GM21526 (cell line): ENCODE measurements at regions not wholly inside any gene's neighbourhood (a gene's known extent, or its start where the extent isn't known, plus 50 kb on each side); places are given as distances from the start of the nearest gene placed in this dataset.

Experiments
- ATAC-seq: cut with Tn5 transposase; IDR thresholded peaks from one replicate; pipeline ENCODE4 v1.9.1; 2021; ENCODE audit warnings: moderate library complexity; ENCODE audit not compliant: unreplicated experiment, low FRiP score

DNA sequence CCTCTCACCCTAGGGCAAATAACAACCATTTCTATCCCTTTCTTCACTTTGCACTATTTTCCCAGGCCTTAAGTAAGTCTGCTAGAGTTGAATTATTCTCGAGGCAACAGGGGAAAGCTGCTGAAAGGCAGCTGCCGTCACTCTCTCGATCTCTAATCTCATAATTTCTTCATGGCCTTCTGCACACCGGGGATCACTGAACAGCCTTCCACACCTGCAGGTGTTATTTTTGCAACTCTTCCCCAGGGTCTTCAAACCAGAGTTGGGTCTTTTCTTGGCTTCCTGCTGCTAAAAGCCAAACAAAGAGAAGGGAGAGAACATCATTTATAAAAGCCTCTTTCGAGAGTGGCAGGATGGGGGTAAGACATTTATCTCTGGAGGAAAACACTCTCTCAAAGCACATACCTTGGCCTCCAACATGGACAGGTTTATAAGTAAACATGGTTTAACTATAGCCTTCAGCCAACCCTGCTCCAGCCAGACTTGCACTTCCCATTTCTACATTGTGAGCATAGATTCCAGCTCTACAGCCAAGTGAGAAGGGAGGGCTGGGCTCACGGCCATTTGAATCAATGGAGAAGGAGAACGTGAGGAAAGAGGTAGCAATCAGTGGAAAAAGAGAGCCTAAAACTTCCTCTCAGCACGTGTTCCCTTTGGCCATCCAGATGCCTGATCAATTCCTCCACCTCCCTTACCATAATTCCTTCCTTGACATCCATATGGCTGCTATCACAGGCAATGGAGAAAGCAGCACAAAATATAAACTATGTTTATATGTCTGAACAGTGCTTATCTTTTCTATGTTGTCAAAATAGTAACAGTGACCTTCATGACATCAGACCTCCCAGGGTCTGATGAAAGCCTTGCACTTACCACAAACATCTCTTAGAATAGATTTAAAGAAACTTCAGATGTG, 464.9 kb downstream of the TLE1 start:
- no peak for ATAC-seq

DNA sequence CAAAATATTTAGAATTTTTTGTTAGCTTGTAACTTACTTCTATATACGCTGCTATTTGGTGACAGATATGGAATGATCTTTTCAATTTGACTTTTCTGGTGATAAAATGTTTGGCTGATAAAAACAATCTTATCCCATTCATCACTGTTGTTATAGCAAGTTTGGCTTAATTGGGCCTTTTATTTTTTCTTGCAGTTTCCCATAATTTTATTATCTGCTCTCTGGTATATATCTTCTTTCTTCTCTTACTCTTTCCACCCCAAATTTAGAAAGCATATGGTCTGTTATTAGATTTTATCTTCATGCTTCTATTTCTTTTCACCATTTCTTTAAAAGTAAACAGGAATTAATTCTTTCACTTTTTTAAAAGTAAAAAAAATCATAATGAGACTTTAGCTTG, 474.4 kb downstream of the TLE1 start:
- ATAC-seq: no peak

DNA sequence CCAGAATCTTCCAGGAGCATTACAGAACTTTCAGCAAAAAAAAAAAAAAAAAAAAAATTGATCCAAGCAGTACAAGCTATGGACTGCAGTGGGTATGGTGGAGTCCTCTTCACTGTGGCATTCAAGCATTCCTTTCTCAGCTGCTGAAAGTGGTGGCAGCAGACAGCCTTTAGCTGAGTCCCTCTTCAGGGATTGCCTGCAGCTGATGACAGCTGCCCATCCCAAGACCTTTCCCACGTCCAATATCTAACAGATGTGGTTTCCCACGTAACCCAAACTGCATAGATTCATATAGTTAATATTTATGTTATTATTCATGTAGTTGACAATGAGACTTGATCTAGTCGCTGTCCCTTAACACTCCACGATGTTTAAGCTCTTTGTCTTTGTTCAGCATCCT, 475.9 kb downstream of the TLE1 start:
- no peak for ATAC-seq

DNA sequence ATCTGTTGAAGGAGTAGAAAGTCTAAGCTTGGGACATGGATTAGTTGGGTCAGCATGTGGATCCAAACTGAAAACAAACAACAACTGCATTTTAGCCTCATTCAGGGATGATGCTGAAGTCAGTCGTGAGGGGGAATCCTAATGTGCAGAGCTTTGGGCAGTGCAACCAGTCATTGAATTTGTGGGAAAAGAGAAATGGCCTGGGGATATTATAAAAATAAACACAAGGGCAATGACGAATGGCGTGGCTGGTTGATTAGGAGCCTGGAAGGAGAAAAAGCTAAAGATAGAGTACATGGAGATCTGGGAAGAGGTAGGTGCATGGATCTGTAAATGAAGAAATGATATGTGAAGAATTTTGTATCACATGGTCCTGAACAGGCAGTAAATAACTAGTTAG, 477.6 kb downstream of the TLE1 start:
- ATAC-seq: no peak

DNA sequence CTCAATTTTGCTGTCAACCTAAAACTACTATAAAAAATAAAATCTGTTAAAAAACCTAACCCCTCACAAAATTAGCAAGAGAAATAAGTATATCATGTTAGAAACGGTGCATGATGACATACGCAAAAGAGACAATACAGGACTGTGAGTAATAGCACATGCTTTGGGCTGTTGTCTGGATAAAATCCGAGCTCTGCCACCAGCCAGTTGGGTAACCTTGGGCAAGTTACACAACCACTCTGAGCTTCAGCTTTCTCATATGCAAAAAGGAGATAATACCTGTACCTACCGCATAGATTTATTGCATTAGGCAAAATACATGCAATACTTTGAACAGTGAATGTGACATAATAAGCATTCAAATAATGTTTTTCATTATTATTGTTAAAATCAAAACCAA, 481.7 kb downstream of the TLE1 start:
- no peak for ATAC-seq

DNA sequence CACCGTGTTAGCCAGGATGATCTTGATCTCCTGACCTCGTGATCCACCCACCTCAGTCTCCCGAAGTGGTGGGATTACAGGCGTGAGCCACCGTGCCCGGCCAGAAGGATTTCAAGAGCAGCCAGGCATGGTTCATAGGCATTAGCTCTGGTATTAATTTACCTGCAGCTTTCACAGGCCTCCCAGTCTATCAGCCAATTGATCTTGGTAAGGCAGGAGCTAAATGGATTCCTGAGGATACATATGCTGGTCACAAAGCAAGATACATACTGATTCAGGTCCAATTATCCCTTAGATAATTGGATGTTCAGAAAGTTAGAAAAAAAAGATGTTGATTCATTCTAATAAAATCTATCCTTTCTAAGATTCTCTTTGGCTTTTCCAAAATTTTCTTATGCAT, 487.1 kb downstream of the TLE1 start:
- ATAC-seq: no peak

DNA sequence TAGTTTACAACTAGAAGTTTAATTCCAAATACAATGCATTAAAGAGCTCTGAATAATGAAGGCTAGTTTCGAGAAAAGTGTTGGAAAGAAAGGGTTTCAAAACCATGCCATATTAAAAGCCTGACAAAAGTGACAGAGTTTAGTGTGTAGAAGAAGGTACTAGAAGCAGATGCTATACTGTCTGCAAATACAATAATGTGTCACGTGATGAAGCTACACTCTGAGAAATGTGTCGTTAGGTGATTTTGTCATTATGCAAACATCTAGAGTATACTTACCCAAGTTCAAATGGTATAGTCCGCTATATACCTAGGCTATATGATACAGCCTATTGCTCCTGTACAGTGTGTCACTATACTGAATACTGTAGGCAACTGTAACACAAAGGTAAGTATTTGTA, 494.1 kb downstream of the TLE1 start:
- no peak for ATAC-seq

DNA sequence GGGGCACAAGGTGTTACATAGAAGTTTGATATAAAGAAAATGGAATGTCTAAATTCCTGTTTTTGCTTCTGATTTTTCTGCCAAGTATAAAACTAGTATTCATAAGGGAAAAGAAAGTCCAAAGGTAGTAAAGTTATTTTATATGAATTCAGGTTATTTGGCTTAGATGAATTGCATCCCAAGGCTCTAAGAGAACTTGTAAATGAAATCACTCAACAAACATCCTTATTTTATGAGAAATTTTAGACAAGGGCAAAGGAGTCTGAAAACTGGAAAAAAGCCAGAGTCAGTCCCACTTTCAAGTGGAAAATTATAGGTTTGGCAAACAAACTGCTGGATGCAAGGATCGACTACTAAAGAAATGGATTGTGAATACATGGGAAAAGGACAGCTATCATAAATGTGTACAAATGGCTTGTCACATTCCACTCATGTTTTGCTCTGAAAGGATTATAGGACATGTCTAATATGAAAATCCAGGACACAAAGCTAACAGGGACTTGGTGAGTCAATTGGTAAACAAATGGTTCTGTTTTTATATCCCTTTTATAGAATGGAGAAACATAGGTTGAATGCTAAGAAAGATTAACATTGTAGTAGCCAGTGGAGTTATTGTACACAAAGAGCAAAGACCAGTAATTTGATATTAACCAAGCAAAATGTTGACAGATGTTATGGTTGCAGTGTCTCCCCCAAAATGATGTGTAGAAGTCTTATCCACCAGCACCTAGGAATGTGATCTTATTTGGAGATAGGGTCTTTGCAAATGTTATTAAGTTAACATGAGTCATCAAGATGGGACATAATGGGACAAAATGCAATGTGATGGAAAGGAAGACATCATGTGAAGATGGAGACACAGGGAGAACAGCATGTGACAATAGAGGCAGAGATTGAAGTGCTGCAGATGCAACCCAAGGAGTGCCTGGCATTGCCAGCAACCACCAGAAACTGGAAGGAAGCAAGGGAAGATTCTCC, 495.7 kb downstream of the TLE1 start:
- ATAC-seq: no peak

DNA sequence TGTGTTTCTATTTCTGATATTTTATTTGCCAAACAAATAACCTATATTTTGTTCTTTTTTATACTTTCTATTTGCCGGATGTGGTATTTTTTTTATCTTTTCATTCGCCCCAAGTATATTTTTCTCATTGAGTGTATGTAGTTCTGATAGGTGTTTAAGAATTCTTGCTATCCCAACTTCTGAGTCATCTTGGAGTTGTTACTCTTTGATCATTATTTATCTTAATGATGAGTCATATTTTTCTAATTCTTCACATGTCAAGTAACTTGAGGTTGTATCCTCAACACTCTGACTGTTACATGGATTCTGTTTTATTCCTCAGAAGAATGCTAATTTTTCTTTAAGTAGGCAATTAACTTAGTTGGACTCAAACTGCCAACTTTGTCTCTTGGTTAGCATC, 498.1 kb downstream of the TLE1 start:
- no peak for ATAC-seq

DNA sequence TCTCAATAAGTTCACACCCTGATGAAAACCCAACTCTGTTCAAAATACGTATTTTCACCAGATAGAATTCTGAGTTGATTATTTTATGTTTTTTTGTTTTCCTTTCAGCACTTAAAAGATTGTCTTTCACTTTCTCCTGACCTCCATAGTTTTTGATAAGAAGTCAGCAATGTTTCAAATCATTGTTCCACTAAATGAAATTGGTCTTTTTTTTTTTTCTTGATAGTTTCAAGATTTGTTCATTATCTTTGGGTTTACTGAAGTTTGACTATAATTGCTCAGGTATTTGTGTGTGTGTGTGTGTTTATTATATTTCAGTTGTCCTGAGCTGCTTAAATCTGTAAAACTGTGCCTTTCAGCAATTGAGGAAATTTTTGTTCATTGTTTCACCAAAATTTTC, 498.7 kb downstream of the TLE1 start:
- no peak for ATAC-seq

DNA sequence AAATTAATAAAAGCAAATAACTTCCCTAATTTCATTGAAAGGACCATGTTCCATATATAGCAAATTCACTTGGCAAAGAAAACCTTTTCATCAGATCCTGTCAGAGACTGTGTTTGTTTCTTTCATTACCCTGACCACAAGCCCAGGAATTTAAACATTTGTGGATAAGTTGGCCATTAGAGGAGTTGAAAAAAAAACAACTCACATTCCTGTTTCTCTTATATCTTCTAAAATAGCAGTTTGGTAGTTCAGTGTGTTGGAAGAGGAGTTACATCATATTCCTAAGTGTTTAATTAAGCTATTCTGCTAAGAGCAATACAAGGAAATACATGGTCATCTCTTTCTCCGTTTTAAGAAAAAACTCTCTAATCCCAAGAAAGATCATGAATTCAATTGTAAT, 505.6 kb downstream of the TLE1 start:
- no peak for ATAC-seq

DNA sequence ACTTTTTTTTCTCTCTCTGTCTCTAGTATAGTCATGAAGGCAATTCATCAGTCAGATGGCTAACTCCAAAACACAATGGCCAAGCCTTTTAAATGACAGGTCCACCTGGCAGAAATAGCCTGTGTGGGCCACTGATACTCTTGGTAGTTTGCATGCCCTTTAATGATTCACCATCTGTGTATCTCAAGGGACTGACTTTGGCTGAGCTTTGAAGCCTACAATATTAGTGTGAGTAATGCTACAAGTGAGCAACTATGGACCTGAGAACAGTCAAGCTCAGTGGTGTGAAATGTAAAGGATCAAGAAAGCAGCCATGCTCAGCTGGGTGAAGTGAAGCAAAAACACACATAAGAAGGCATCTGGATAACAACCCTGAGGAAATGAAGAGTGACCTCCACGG, 506.9 kb downstream of the TLE1 start:
- no peak for ATAC-seq

DNA sequence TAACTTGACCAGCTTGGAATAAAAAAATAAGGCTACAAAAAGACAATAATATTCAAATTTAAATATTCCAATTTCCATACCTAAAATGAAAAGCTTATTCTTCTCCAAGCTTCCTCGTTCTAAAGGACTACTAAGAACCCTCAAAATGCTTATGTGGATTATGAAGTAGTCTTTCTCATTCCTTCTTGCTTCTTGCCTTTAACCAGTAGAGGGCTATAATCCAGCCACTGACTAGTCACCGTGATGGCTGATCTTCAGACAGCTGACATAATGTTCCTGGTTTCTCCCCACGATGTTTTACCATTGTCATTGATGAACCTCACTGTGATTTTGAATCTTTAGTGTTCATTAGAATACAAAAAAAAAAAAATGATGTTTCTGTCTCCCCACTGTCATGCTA, 515.3 kb downstream of the TLE1 start:
- no peak for ATAC-seq

DNA sequence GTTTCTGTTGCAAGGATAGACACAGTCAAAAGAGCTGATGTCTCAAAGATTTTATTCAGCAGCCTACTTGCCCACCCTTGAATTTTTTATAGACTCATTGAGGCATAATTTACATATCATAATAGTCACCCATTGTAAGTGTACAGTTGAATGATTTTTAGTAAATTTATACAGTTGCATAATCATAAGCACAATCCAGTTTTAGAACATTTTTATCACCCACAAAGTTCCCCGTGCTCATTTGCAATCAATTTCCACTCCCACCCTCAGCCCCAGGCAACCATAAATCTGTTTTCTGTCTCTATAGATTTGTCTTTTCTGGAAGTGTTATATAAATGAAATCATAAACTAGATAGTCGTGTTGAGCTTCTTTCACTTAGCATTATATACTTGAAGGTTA, 517.7 kb downstream of the TLE1 start:
- no peak for ATAC-seq

DNA sequence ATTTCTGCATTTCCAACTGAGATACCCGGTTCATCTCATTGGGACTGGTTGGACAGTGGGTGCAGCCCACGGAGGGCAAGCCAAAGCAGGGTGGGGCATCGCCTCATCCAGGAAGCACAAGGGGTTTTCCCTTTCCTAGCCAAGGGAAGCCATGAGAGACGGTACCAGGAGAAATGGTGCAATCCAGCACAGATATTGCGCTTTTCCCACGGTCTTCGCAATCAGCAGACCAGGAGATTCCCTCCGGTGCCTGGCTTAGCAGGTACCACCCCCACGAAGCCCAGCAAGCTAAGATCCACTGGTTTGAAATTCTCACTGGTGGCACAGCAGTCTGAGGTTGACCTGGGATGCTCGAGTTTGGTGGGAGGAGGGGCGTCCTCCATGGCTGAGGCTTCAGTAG, 527.0 kb downstream of the TLE1 start:
- no peak for ATAC-seq

DNA sequence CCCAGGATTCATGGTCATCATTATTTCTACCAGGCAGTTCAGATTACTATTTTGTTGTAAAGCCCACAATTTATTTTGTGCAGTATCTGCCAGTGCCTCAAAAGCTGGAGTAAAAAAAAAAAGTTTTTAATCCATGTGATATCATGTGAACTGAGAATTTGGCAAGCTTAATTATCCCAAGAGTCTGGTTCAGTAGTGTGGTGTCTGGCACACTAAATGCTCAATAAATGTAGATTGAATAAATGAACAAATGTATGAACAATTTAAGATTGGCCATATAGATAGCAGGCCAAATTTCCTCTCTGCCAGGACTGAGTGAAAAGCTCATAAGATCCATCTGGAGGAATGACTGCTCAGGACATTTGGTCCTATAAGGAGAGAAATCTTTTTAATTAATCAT, 533.0 kb downstream of the TLE1 start:
- no peak for ATAC-seq

DNA sequence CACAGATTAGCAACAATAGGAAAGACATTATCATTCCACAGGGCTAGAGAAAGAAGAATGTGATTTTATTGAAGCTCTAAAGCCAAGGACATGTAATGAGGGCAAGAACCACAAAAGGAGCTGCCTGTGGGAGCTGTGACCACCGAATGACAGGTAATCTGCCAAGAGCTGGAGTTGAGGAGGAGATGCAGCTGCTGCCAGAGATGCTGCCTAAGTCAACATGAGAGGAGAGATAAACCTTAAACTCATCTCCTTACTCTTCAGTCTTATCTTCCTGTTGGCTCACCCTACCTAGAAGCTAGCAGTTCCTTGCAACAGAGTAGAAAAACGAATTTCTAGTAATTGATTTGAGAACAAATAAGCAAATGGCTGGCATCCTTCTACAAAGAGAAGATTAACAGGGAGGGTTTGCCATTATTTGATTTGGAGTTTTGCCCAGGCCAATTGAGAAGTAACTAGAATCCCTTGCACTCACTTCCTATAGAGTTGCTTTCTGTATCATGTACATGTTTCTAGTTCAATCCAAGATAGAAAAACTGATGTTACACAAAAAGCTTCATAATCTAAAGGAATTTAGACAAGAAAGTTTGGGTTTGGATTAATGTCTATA, 539.2 kb downstream of the TLE1 start:
- ATAC-seq: no peak

DNA sequence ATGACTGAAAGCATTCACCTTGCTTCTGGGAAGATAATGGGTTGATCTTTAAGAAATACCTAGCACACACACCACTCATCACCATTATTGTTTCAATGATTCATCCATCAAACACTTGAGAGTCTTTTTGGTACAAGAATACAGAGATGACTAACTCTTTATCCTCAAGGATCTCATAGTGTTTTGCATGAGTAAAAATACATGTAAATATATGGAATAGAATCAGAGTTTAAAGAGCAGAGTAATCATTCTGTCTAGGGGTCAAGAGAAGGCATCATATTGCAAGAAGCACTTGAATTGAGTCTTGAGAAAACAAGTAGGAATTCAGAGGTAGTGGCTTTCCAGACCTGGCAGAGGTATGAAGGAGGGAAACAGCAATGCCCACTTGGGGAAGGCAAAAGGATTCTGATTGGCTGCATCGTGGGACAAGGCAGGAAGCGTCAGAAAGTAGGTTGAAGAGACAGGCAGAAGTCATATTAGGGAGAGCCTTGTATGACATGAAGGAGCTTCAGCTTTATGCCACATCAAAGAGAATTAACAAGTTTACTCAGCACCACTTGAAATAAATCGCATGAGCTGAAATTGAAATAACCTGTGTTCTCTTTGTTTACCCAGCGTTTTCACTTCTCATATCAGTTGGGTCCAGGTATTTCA, 542.5 kb downstream of the TLE1 start:
- ATAC-seq: no peak

DNA sequence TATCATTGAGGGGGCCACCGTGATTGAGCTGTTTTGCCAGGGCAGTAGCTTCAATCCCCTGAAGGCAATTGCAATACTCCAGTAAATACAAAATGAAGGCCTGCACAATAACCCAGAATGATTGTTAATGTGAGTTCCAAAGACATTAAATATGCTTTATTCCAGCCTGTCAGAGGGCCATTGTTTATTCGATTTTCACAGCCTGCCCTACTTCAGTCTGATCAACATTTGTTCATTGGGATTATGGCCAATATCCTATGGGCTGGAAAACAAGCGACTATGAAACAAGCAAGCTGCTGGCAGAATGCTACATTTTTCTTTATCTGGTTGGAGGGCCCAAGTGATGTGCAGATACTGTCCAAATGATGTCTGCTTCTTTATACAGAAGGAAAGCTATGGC, 543.1 kb downstream of the TLE1 start:
- no peak for ATAC-seq

DNA sequence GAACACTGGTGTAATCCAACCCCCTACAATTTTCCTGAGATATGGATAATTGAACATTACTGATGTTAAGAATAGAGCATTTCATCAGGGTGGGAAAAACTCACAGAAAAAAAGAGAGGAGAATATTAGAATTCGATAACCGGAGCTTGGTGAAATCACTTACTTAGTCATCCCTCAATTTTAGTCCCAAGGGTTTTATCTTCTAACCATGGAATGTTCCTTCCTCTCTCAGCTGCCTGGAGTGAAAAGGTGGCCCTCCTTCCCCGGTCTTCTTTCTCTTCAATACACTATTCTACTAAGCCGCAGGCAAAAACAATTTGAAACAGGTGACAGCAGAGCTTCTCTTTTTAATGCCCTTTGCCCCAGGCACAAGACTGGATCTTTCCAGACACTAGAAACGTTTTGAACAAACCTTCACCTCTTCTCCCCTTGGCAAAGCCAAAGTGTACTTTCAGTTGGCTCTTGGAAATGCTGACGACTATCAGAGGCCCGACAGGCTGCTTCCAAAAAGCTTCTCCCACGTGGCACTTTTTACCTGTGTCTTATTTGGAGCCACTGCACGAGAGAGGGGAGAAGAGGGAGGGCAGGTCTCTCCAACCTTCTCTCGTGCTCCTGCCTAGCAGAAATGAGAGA, 543.9 kb downstream of the TLE1 start:
- no peak for ATAC-seq
